ENCODE measurements at regions not wholly inside any gene's neighbourhood (a gene's known extent, or its start where the extent isn't known, plus 50 kb on each side); places are given as distances from the start of the nearest gene placed in this dataset.

DNA sequence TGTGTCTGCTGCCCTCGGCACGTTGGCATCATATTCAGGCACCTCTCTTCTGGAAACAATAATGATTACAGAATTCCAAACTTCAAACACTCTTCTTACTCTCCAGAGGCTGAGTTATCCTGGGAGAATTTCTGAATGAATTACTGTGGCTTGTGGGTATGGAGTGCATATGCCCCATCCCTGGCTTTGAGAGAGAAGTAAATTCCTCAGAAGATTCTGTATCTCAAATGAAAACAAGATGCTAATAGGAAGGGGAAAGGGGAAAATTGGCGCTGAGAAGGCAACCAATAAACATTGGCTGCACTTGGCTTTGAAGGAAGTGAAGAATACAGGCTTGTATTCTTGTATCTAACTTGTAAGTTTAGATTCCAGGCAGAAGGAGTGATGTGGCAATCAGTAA lies 132.0 kb upstream of the NOVA1 start:
- no peaks in the 10 kb centered on the region for H3K36me3 Mint-ChIP-seq (ENCODE audit: low read depth)
- no peak overlapping the region for H3K4me3 Mint-ChIP-seq
- H3K27me3 Mint-ChIP-seq = no peaks in the 10 kb centered on the region
- intact Hi-C loops (cut with DNase I, micrococcal nuclease) = no loop called here
- no peak overlapping the region for H3K27ac Mint-ChIP-seq
- no peak for DNase-seq
- POLR2A ChIA-PET = no interaction called here
- ATAC-seq = no peak
- CTCF ChIA-PET = no interaction called here
- H3K9me3 Mint-ChIP-seq (ENCODE audit: low read depth) = peaks cover 8% of the 10 kb centered on the region
- H3K4me1 Mint-ChIP-seq = no peaks in the 10 kb centered on the region

DNA sequence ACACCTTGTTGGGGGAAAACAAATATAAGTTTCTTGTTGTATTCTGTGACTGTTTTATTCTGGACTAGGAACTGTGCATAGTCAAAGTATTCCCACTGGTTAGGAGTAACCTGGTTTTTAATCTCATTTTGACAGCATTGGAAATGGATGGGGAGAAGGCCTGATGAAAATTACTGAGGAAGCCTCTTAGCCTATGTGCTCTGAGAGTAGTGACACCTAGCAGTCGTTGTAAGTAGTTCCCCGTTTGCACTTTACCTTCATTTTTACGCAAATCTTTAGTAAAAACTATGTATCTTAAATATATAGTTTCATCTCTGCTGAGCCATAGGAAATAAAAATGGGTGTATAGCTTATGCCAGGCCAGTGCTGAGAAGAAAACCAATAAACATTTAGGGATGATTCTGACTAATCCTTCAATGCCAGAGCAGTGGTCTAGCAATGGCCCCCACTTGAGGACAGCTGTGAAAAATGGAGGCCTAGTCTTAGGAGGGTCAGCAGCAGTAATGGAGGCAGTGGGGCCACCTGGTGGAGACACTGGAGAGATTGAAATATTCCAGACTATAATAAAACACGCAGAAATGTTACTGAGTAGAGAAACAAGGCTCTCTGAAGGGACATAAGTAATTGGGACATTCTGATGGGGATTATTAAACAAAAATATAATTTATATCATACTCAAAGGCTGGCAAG lies 133.2 kb upstream of the NOVA1 start:
- intact Hi-C loops (cut with DNase I, micrococcal nuclease) = no loop called here
- peaks cover 12% of the 10 kb centered on the region for H3K9me3 Mint-ChIP-seq (ENCODE audit: low read depth)
- ATAC-seq (no peak), DNase-seq (peak; percentile 3)
- no peak overlapping the region for H3K27ac Mint-ChIP-seq
- CTCF ChIA-PET = no interaction called here
- no peak overlapping the region for H3K4me3 Mint-ChIP-seq
- no peaks in the 10 kb centered on the region for H3K27me3 Mint-ChIP-seq
- H3K4me1 Mint-ChIP-seq = no peaks in the 10 kb centered on the region
- POLR2A ChIA-PET = no interaction called here
- H3K36me3 Mint-ChIP-seq (ENCODE audit: low read depth) = no peaks in the 10 kb centered on the region

DNA sequence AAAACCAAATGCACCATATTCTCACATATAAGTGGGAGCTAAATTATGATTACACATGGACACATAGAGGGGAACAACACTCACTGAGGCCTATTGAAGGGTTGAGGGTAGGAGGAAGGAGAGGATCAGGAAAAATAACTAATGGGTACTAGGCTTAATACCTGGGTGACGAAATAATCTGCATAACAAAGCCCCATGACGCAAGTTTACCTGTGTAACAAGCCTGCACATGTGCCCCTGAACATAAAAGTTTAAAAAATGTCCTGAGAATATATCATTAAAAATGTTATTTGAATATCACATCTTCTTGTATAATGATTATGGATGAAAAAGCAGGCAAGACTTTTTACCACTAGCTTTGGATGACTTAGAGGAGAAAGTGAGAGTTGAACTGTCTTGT lies 138.0 kb upstream of the NOVA1 start:
- CTCF ChIA-PET = no interaction called here
- POLR2A ChIA-PET = no interaction called here
- DNase-seq (no peak), ATAC-seq (no peak)
- Mint-ChIP-seq H3K4me3 (no peak overlapping the region), H3K9me3 (ENCODE audit: low read depth) (peaks cover 11% of the 10 kb centered on the region), H3K27ac (no peak overlapping the region), H3K4me1 (no peaks in the 10 kb centered on the region), H3K27me3 (no peaks in the 10 kb centered on the region), H3K36me3 (ENCODE audit: low read depth) (no peaks in the 10 kb centered on the region)
- intact Hi-C loops (cut with DNase I, micrococcal nuclease) = no loop called here

DNA sequence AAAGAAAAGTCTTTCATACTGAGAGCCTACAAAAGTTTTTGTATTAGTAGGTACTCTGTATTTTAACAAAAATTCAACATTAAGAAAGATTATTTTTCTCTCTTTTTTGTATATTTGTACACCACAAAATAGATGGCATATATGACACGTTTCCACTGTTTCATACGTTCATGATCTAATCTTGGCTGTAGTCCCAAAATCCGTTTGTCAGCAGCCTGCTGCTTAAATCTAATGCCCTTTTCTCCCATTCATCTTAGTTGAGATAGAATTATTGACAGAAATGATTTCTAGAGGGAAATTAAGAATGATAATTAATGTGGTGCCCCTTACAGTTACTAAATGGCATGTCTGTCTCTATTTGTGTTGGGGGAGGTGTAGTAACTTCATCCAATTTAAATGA lies 140.7 kb upstream of the NOVA1 start:
- no peaks in the 10 kb centered on the region for H3K4me1 Mint-ChIP-seq
- ATAC-seq (no peak), DNase-seq (no peak)
- intact Hi-C loops (cut with DNase I, micrococcal nuclease) = no loop called here
- peaks cover 18% of the 10 kb centered on the region for H3K9me3 Mint-ChIP-seq (ENCODE audit: low read depth)
- ChIA-PET POLR2A (no interaction called here), CTCF (no interaction called here)
- no peaks in the 10 kb centered on the region for H3K36me3 Mint-ChIP-seq (ENCODE audit: low read depth)
- H3K27me3 Mint-ChIP-seq = no peaks in the 10 kb centered on the region
- no peak overlapping the region for H3K4me3 Mint-ChIP-seq
- H3K27ac Mint-ChIP-seq = no peak overlapping the region

DNA sequence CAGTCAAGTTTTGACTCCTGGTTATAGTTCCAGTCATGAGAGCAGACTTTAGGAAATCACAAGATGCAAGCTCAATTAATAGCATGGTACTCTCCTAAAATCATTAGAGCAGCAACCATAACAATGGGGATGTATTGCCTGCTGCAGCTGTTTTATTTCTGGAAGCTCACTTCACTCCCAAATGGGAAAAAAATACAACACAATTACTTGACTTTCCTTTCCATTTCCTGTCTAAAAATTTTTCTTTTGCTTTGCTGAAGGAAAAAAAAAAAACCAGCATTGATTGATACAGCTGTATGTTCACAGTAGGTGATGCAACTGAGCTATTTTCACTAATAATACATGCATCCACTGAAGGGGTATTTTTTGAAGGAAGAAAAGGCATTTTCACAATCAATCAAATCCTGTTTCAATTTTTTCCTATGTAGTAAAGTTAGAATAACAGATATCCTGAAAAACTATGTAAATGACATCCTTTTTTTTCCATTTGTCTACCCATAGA lies 143.9 kb upstream of the NOVA1 start:
- ATAC-seq (no peak), DNase-seq (no peak)
- Mint-ChIP-seq H3K27ac (no peak overlapping the region), H3K9me3 (ENCODE audit: low read depth) (peaks cover 15% of the 10 kb centered on the region), H3K27me3 (no peaks in the 10 kb centered on the region), H3K4me1 (no peaks in the 10 kb centered on the region), H3K4me3 (no peak overlapping the region), H3K36me3 (ENCODE audit: low read depth) (no peaks in the 10 kb centered on the region)
- ChIA-PET POLR2A (interaction anchor here (0.7 kb wide), 1 partner anchor 1192 kb away, joined by 5 read pairs; no protein-coding TSS in a partner anchor), CTCF (interaction anchor here (0.6 kb wide), 1 partner anchor 13 kb away, joined by 3 read pairs; no protein-coding TSS in a partner anchor)
- intact Hi-C loops (cut with DNase I, micrococcal nuclease) = no loop called here

DNA sequence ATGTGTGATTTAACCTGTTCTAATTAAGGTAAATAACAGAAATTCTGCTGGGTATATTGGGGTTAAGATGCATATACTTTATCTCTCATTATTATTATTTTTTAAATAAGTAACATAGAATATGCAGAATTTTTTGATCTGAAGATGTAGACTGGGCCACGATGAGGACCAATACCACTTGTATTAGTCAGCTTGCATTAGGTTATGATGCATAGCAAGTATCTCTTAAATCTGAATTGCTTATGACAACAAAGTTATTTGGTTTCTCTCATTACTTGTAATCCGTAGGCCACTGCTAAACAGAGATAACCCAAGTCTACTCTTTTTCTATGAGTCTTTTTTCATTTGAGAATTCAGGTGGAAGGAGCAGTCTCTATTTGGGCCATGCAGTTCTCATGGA lies 145.5 kb upstream of the NOVA1 start:
- no peaks in the 10 kb centered on the region for H3K27me3 Mint-ChIP-seq
- no peak overlapping the region for H3K4me3 Mint-ChIP-seq
- peaks cover 18% of the 10 kb centered on the region for H3K9me3 Mint-ChIP-seq (ENCODE audit: low read depth)
- H3K27ac Mint-ChIP-seq = no peak overlapping the region
- no peak for ATAC-seq
- ChIA-PET POLR2A (no interaction called here), CTCF (no interaction called here)
- H3K4me1 Mint-ChIP-seq = no peaks in the 10 kb centered on the region
- H3K36me3 Mint-ChIP-seq (ENCODE audit: low read depth) = no peaks in the 10 kb centered on the region
- no peak for DNase-seq
- intact Hi-C loops (cut with DNase I, micrococcal nuclease) = no loop called here

DNA sequence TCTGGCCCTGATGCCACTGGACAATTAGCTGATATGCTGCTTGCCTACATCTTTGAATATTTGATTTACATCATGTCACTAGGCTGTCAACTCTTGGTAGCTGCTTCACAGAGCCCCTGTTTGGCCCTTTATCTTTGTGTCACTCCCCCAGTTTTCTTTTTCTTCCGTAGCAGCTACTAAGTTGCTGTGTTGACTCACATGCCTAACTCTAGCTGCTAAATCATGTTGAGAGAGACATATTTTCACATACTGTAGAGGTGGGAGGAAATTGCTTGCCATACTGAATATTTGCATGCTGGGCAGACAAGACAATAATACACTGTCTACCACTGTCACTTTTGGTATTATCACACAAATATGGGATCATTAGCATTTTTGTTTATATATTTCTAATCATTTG lies 147.1 kb upstream of the NOVA1 start:
- H3K4me1 Mint-ChIP-seq = no peaks in the 10 kb centered on the region
- ATAC-seq (no peak), DNase-seq (no peak)
- H3K4me3 Mint-ChIP-seq = no peak overlapping the region
- H3K36me3 Mint-ChIP-seq (ENCODE audit: low read depth) = no peaks in the 10 kb centered on the region
- CTCF ChIA-PET = no interaction called here
- peaks cover 18% of the 10 kb centered on the region for H3K9me3 Mint-ChIP-seq (ENCODE audit: low read depth)
- no peak overlapping the region for H3K27ac Mint-ChIP-seq
- intact Hi-C loops (cut with DNase I, micrococcal nuclease) = no loop called here
- POLR2A ChIA-PET = no interaction called here
- no peaks in the 10 kb centered on the region for H3K27me3 Mint-ChIP-seq

DNA sequence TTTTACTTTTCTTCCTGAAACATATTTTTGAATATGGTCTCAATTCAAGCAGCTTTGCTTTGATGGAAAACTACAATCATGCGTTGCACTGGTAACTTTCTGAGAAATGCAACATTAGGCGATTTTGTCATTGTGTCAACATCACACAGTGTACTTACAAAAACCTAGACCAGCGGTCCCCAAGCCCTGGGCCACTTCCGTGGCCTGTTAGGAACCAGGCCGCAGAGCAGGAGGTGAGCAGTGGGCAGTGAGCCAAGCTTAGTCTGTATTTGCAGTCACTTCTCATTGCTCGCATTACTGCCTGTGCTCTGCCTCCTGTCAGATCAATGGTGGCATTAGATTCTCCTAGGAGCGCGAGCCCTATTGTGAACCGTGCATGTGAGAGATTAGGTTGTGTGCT lies 163.7 kb upstream of the NOVA1 start:
- H3K4me1 Mint-ChIP-seq = no peaks in the 10 kb centered on the region
- H3K36me3 Mint-ChIP-seq (ENCODE audit: low read depth) = no peaks in the 10 kb centered on the region
- H3K27me3 Mint-ChIP-seq = no peaks in the 10 kb centered on the region
- ChIA-PET CTCF (no interaction called here), POLR2A (no interaction called here)
- ATAC-seq (no peak), DNase-seq (no peak)
- peaks cover 6% of the 10 kb centered on the region for H3K9me3 Mint-ChIP-seq (ENCODE audit: low read depth)
- no peak overlapping the region for H3K27ac Mint-ChIP-seq
- no peak overlapping the region for H3K4me3 Mint-ChIP-seq
- intact Hi-C loops (cut with DNase I, micrococcal nuclease) = no loop called here

DNA sequence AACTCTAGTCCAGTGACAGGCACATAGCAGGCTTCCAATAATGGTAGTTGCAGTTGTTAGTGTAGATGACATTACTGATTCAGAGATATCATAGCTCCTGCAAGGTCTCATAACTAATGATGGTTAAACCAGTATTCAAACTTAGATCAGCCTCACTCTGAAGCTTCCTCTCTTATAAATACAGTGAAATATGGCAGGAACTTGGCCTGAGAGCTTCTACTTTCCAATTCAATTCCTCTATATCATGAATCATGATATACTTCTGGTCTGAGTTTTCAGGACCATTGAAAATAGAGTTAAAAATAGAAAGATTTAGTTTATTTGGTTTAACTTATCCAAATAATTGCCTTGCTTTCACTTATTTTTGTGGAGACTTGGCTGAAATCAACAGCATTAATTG lies 167.5 kb upstream of the NOVA1 start:
- CTCF ChIA-PET = no interaction called here
- H3K4me3 Mint-ChIP-seq = no peak overlapping the region
- H3K4me1 Mint-ChIP-seq = no peaks in the 10 kb centered on the region
- H3K9me3 Mint-ChIP-seq (ENCODE audit: low read depth) = peaks cover 6% of the 10 kb centered on the region
- intact Hi-C loops (cut with DNase I, micrococcal nuclease) = no loop called here
- no peak for ATAC-seq
- no peak overlapping the region for H3K27ac Mint-ChIP-seq
- POLR2A ChIA-PET = no interaction called here
- H3K27me3 Mint-ChIP-seq = no peaks in the 10 kb centered on the region
- no peak for DNase-seq
- no peaks in the 10 kb centered on the region for H3K36me3 Mint-ChIP-seq (ENCODE audit: low read depth)

DNA sequence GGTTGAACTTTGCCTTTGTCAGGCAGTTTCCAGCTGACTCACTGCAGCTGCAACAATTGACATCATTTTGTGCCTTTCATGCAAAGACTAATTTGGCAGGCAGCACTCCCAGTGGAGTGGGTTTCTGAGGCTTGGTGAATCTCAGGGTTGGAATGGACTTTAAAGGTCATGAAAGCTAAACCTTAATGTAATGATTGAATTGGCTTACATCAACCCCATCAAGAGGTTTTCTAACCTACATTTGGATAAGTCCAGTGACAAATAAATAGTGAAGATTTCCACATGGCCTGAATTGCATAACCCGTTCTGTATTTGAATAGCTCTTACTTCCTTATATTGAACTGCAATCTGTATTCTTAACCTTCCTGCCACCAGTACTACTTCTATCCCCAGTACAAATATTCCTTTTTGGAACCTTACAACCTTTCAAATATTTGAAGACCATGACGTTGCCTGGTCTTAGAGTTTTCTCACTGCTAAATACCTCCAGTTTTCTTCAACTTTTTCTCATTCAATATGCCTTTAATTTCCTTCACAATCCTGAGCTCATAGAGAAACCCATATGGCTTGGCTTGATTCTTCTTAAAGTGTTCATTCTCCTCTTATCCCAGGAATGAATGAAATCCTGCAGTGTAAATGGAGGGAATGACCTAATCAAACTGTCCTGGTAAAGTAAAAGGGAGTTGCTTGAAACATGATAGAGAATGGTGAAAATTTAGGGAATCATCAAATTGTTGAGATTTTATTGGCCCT lies 168.1 kb upstream of the NOVA1 start:
- CTCF ChIA-PET = no interaction called here
- ATAC-seq = no peak
- H3K27ac Mint-ChIP-seq = no peak overlapping the region
- intact Hi-C loops (cut with DNase I, micrococcal nuclease) = no loop called here
- no peaks in the 10 kb centered on the region for H3K27me3 Mint-ChIP-seq
- POLR2A ChIA-PET = no interaction called here
- H3K4me1 Mint-ChIP-seq = no peaks in the 10 kb centered on the region
- H3K36me3 Mint-ChIP-seq (ENCODE audit: low read depth) = no peaks in the 10 kb centered on the region
- H3K9me3 Mint-ChIP-seq (ENCODE audit: low read depth) = peaks cover 6% of the 10 kb centered on the region
- no peak overlapping the region for H3K4me3 Mint-ChIP-seq
- no peak for DNase-seq

DNA sequence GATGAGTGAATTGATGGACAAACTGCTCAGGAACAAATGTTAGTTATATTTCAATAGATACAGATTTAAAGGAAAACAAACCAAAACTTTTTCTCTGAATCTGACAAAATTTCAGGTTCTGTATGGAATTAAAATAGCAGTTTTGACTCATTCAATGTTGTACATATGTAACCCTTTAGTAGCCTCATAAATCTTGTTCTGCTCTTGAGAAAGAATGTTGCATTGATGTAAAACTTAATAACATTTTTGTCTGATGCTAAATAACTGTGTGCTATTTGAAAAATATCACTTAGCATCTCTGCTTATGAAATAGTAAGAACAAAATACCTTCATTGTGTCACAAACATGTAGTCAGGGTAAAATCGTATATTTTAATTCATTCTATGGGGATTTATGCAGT lies 168.9 kb upstream of the NOVA1 start:
- ATAC-seq = no peak
- H3K27me3 Mint-ChIP-seq = no peaks in the 10 kb centered on the region
- peaks cover 1% of the 10 kb centered on the region for H3K9me3 Mint-ChIP-seq (ENCODE audit: low read depth)
- H3K27ac Mint-ChIP-seq = no peak overlapping the region
- no peak overlapping the region for H3K4me3 Mint-ChIP-seq
- no peaks in the 10 kb centered on the region for H3K36me3 Mint-ChIP-seq (ENCODE audit: low read depth)
- CTCF ChIA-PET = no interaction called here
- no peaks in the 10 kb centered on the region for H3K4me1 Mint-ChIP-seq
- DNase-seq = no peak
- intact Hi-C loops (cut with DNase I, micrococcal nuclease) = no loop called here
- POLR2A ChIA-PET = no interaction called here

DNA sequence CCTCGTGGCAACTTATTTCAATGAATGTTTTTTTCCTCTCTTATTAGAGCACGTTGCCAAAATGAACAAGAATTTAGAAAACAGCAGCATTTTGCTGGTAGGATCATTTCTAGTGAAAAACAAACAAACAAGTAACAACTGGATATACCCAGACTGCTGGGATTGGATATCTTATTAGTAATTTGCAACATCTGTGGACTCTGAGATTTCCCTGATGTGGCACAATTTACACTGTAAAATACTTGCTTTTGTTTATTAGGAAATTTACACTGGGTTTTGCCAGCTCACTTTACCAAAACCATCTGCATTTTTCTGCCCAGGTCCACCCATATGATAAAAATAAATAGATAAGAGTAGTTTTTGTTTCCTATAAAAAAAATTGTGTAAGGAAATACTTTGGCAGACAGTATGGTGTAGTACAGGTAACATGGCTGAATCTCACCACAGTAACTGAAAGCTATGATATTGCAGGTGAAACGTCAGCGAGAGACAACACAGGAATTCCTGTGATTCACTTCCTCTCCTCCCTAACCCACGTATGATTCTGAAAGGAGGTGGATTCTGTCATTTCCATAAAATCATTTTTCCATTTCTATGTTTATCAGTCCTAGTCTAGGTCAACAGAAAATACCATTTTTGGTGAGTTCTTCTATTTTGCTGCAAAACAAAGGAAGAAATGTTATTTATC lies 176.2 kb upstream of the NOVA1 start:
- Mint-ChIP-seq H3K9me3 (ENCODE audit: low read depth) (peaks cover 1% of the 10 kb centered on the region), H3K4me3 (no peak overlapping the region), H3K36me3 (ENCODE audit: low read depth) (no peaks in the 10 kb centered on the region), H3K4me1 (no peaks in the 10 kb centered on the region), H3K27ac (no peak overlapping the region), H3K27me3 (no peaks in the 10 kb centered on the region)
- POLR2A ChIA-PET = no interaction called here
- intact Hi-C loops (cut with DNase I, micrococcal nuclease) = no loop called here
- CTCF ChIA-PET = no interaction called here
- no peak for ATAC-seq
- no peak for DNase-seq

All from activated CD4-positive, alpha-beta T cell treated with anti-CD3 and anti-CD28 coated beads for 36 hours (primary cell).